ENCODE measurements at regions not wholly inside any gene's neighbourhood (a gene's known extent, or its start where the extent isn't known, plus 50 kb on each side); places are given as distances from the start of the nearest gene placed in this dataset.

- Mint-ChIP-seq H3K9me3 (ENCODE audit: unreplicated experiment) (no peaks in the 10 kb centered on the region), H3K4me1 (ENCODE audit: unreplicated experiment) (peaks cover 63% of the 10 kb centered on the region), H3K27me3 (ENCODE audit: unreplicated experiment) (no peaks in the 10 kb centered on the region), H3K27ac (ENCODE audit: unreplicated experiment) (peak overlapping the region; percentile 97), H3K36me3 (ENCODE audit: unreplicated experiment) (no peaks in the 10 kb centered on the region), H3K4me3 (ENCODE audit: unreplicated experiment) (peak overlapping the region; percentile 16)
- DNase-seq (ENCODE audit: extremely low spot score, unreplicated experiment) = no peak
- peak; percentile 55 for TF ChIP-seq CTCF (IDR thresholded peaks at IDR 0.05)
Observed at GRCh38 chr15:85312929-85313331, 67.5 kb upstream of the AKAP13 start.

GRCh38 chr15:85313339-85313738 lies 67.1 kb upstream of the AKAP13 start:
- no peak overlapping the region for H3K4me3 Mint-ChIP-seq (ENCODE audit: unreplicated experiment)
- no peaks in the 10 kb centered on the region for H3K27me3 Mint-ChIP-seq (ENCODE audit: unreplicated experiment)
- no peaks in the 10 kb centered on the region for H3K36me3 Mint-ChIP-seq (ENCODE audit: unreplicated experiment)
- DNase-seq (ENCODE audit: extremely low spot score, unreplicated experiment) = no peak
- no peak for TF ChIP-seq CTCF (IDR thresholded peaks at IDR 0.05)
- H3K27ac Mint-ChIP-seq (ENCODE audit: unreplicated experiment) = peak overlapping the region; percentile 97
- H3K4me1 Mint-ChIP-seq (ENCODE audit: unreplicated experiment) = peaks cover 66% of the 10 kb centered on the region
- no peaks in the 10 kb centered on the region for H3K9me3 Mint-ChIP-seq (ENCODE audit: unreplicated experiment)

GRCh38 chr15:85314146-85314545 lies 66.3 kb upstream of the AKAP13 start:
- no peaks in the 10 kb centered on the region for H3K9me3 Mint-ChIP-seq (ENCODE audit: unreplicated experiment)
- H3K36me3 Mint-ChIP-seq (ENCODE audit: unreplicated experiment) = no peaks in the 10 kb centered on the region
- peaks cover 72% of the 10 kb centered on the region for H3K4me1 Mint-ChIP-seq (ENCODE audit: unreplicated experiment)
- H3K27me3 Mint-ChIP-seq (ENCODE audit: unreplicated experiment) = no peaks in the 10 kb centered on the region
- no peak for DNase-seq (ENCODE audit: extremely low spot score, unreplicated experiment)
- no peak for TF ChIP-seq CTCF (IDR thresholded peaks at IDR 0.05)
- H3K4me3 Mint-ChIP-seq (ENCODE audit: unreplicated experiment) = no peak overlapping the region
- H3K27ac Mint-ChIP-seq (ENCODE audit: unreplicated experiment) = peak overlapping the region; percentile 65

DNA sequence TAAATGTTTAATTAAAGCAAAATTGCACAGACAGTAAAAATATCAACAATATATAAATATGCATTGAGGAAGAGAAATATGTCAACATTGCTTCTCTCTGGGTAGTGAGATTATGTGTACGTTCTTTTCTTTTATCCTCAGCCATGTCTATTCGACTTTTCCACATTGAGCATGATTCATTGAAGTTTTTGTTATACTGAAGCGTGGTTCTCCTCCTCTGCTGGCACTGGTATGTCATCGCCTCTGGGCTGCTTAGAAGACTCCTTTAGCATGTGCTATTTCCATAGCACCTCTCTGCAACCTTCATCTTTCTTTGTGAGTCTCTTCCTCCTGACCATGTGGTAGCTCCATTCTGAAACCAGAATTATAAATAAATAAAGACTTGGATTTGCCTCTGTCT lies 65.8 kb upstream of the AKAP13 start:
- Mint-ChIP-seq H3K4me3 (ENCODE audit: unreplicated experiment) (no peak overlapping the region), H3K27me3 (ENCODE audit: unreplicated experiment) (no peaks in the 10 kb centered on the region), H3K4me1 (ENCODE audit: unreplicated experiment) (peaks cover 75% of the 10 kb centered on the region), H3K27ac (ENCODE audit: unreplicated experiment) (peak overlapping the region; percentile 43), H3K36me3 (ENCODE audit: unreplicated experiment) (peaks cover 2% of the 10 kb centered on the region), H3K9me3 (ENCODE audit: unreplicated experiment) (no peaks in the 10 kb centered on the region)
- DNase-seq (ENCODE audit: extremely low spot score, unreplicated experiment) = no peak
- no peak for TF ChIP-seq CTCF (IDR thresholded peaks at IDR 0.05)

DNA sequence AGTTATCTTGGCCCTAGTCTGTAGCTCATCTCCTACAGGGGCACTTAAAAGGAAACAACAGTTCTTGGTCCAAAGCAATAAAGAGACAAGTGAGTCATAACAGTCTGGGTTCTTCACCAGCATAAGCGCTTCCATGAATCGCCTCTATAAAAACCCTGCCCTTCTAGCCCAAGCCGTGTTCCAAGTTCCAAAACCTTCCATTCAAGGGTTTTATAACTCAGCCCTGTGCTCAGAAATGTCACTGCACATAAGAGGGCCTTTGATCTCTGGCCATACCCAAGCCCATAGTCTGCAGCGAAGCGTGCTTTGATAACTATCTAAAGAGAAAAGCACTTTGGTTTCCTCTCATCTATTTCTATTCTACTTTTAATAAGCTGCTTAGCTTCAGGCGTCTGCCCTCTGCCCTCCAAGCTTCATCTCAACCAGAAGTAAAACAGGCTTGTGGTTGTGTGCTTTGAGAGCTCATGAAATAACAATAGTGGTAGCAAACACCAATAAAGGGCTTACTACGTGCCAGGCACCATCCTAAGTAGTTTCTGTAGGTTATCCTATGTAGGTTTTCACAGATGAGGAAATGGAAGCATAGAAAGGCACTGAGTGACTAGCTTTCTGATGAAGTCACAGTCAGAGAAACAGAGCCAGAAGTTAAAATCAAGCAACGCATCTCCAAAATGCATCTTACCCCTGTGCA lies 64.0 kb upstream of the AKAP13 start:
- Mint-ChIP-seq H3K4me3 (ENCODE audit: unreplicated experiment) (no peak overlapping the region), H3K27ac (ENCODE audit: unreplicated experiment) (peak overlapping the region; percentile 61), H3K27me3 (ENCODE audit: unreplicated experiment) (no peaks in the 10 kb centered on the region), H3K9me3 (ENCODE audit: unreplicated experiment) (peaks cover 4% of the 10 kb centered on the region), H3K4me1 (ENCODE audit: unreplicated experiment) (peaks cover 81% of the 10 kb centered on the region), H3K36me3 (ENCODE audit: unreplicated experiment) (peaks cover 5% of the 10 kb centered on the region)
- TF ChIP-seq CTCF (IDR thresholded peaks at IDR 0.05) = no peak
- no peak for DNase-seq (ENCODE audit: extremely low spot score, unreplicated experiment)

Measured in osteocyte (in vitro differentiated cells).